ENCODE measurements at regions not wholly inside any gene's neighbourhood (a gene's known extent, or its start where the extent isn't known, plus 50 kb on each side); places are given as distances from the start of the nearest gene placed in this dataset.
"Not testable (repeated sequence)": the region's sequence is repeated elsewhere in the genome, so short reads cannot be mapped to it uniquely, and the experiment has no call there.

- no peak for FAIRE-seq
These were observed 123.6 kb upstream of the SLC1A3 start for GRCh38 chr5:36482812-36483211.

GRCh38 chr5:36489505-36489904 lies 116.9 kb upstream of the SLC1A3 start:
- FAIRE-seq: no peak

GRCh38 chr5:36491856-36492255 lies 114.5 kb upstream of the SLC1A3 start:
- FAIRE-seq: no peak

- FAIRE-seq: no peak
These were observed 113.3 kb upstream of the SLC1A3 start for GRCh38 chr5:36492984-36493654.

- FAIRE-seq: no peak
These were observed 112.4 kb upstream of the SLC1A3 start for GRCh38 chr5:36494028-36494427.

- no peak for FAIRE-seq
These were observed 111.4 kb upstream of the SLC1A3 start for GRCh38 chr5:36494841-36495601.

- no peak for FAIRE-seq
These were observed 110.8 kb upstream of the SLC1A3 start for GRCh38 chr5:36495611-36496010.

- FAIRE-seq: no peak
These were observed 109.9 kb upstream of the SLC1A3 start for GRCh38 chr5:36496471-36496870.

GRCh38 chr5:36502608-36503007 lies 103.8 kb upstream of the SLC1A3 start:
- no peak for FAIRE-seq

GRCh38 chr5:36505021-36505420 lies 101.4 kb upstream of the SLC1A3 start:
- no peak for FAIRE-seq

GRCh38 chr5:36507332-36507952 lies 99.0 kb upstream of the SLC1A3 start:
- peak; percentile 33 for FAIRE-seq

GRCh38 chr5:36508331-36508730 lies 98.1 kb upstream of the SLC1A3 start:
- not testable (repeated sequence) for FAIRE-seq

- not testable (repeated sequence) for FAIRE-seq
These were observed 92.8 kb upstream of the SLC1A3 start for GRCh38 chr5:36513647-36514046.

GRCh38 chr5:36519881-36520280 lies 86.5 kb upstream of the SLC1A3 start:
- no peak for FAIRE-seq

GRCh38 chr5:36521219-36521618 lies 85.2 kb upstream of the SLC1A3 start:
- no peak for FAIRE-seq

- FAIRE-seq: no peak
These were observed 84.3 kb upstream of the SLC1A3 start for GRCh38 chr5:36521838-36522745.

GRCh38 chr5:36522746-36523065 lies 83.7 kb upstream of the SLC1A3 start:
- no peak for FAIRE-seq

- no peak for FAIRE-seq
These were observed 83.0 kb upstream of the SLC1A3 start for GRCh38 chr5:36523450-36523849.

- no peak for FAIRE-seq
These were observed 82.5 kb upstream of the SLC1A3 start for GRCh38 chr5:36523926-36524325.

GRCh38 chr5:36526537-36526936 lies 79.9 kb upstream of the SLC1A3 start:
- no peak for FAIRE-seq

- no peak for FAIRE-seq
These were observed 77.8 kb upstream of the SLC1A3 start for GRCh38 chr5:36528588-36528987.

GRCh38 chr5:36529142-36529541 lies 77.3 kb upstream of the SLC1A3 start:
- FAIRE-seq: no peak

GRCh38 chr5:36530215-36530614 lies 76.2 kb upstream of the SLC1A3 start:
- FAIRE-seq: no peak
